Right lung (tissue), 2 donors: ENCODE measurements at regions not wholly inside any gene's neighbourhood (a gene's known extent, or its start where the extent isn't known, plus 50 kb on each side); places are given as distances from the start of the nearest gene placed in this dataset.
"Not testable (repeated sequence)": the region's sequence is repeated elsewhere in the genome, so short reads cannot be mapped to it uniquely, and the experiment has no call there.

ENCODE experiments used
- DNase-seq, 2 donors: peaks; one replicate each; pipeline ENCODE4 v3.0.0-alpha.2; 2013

GRCh38 chr5:121640298-121640697 lies 211.4 kb upstream of the FTMT start:
- DNase-seq: no peak

- DNase-seq: no peak
Measured at GRCh38 chr5:121658221-121658620, 193.5 kb upstream of the FTMT start.

GRCh38 chr5:121660142-121660541 lies 191.5 kb upstream of the FTMT start:
- DNase-seq: no peak

GRCh38 chr5:121665542-121665941 lies 186.1 kb upstream of the FTMT start:
- not testable (repeated sequence) for DNase-seq

GRCh38 chr5:121667292-121667691 lies 184.4 kb upstream of the FTMT start:
- no peak for DNase-seq

GRCh38 chr5:121668635-121669034 lies 183.0 kb upstream of the FTMT start:
- no peak for DNase-seq

GRCh38 chr5:121671624-121672023 lies 180.1 kb upstream of the FTMT start:
- DNase-seq: no peak

- DNase-seq: no peak
Measured at GRCh38 chr5:121675924-121676323, 175.8 kb upstream of the FTMT start.

- DNase-seq: no peak
Measured at GRCh38 chr5:121681229-121681855, 170.3 kb upstream of the FTMT start.

- no peak for DNase-seq
Measured at GRCh38 chr5:121688126-121688525, 163.6 kb upstream of the FTMT start.

- no peak for DNase-seq
Measured at GRCh38 chr5:121688781-121689180, 162.9 kb upstream of the FTMT start.

GRCh38 chr5:121691478-121691877 lies 160.2 kb upstream of the FTMT start:
- DNase-seq: no peak

GRCh38 chr5:121692158-121692557 lies 159.5 kb upstream of the FTMT start:
- DNase-seq: no peak

- DNase-seq: no peak
Measured at GRCh38 chr5:121693864-121694263, 157.8 kb upstream of the FTMT start.

GRCh38 chr5:121695307-121695706 lies 156.4 kb upstream of the FTMT start:
- no peak for DNase-seq

- DNase-seq: no peak
Measured at GRCh38 chr5:121698690-121699089, 153.0 kb upstream of the FTMT start.

- no peak for DNase-seq
Measured at GRCh38 chr5:121701731-121702130, 150.0 kb upstream of the FTMT start.

GRCh38 chr5:121702682-121703081 lies 149.0 kb upstream of the FTMT start:
- no peak for DNase-seq

GRCh38 chr5:121704291-121704690 lies 147.4 kb upstream of the FTMT start:
- DNase-seq: no peak

GRCh38 chr5:121706686-121707085 lies 145.0 kb upstream of the FTMT start:
- DNase-seq: no peak

GRCh38 chr5:121707178-121707577 lies 144.5 kb upstream of the FTMT start:
- no peak for DNase-seq

- DNase-seq: no peak
Measured at GRCh38 chr5:121711416-121711815, 140.3 kb upstream of the FTMT start.

- DNase-seq: no peak
Measured at GRCh38 chr5:121719255-121719654, 132.4 kb upstream of the FTMT start.

GRCh38 chr5:121725450-121725849 lies 126.2 kb upstream of the FTMT start:
- DNase-seq: peak in 1 of 2 donors; percentile 6
